KMS-11 (cell line): ENCODE measurements at regions not wholly inside any gene's neighbourhood (a gene's known extent, or its start where the extent isn't known, plus 50 kb on each side); places are given as distances from the start of the nearest gene placed in this dataset.

Experiments
- H2AFZ ChIP-seq: fragments of 200-600 bp; sonication (generic); 2 replicates; pipeline ENCODE4 v1.6.1; 2016; ENCODE audit warnings: antibody characterized with exemption, mixed run types, low read depth
- H3K27ac ChIP-seq: fragments of 200-600 bp; sonication (generic); 2 replicates; pipeline ENCODE4 v1.6.1; 2016; ENCODE audit warnings: mild to moderate bottlenecking, mixed run types
- H3K27me3 ChIP-seq: fragments of 200-600 bp; sonication (generic); 2 replicates; pipeline ENCODE4 v1.6.1; 2017; ENCODE audit warnings: mild to moderate bottlenecking, low read depth, mixed run types, moderate library complexity; ENCODE audit not compliant: insufficient read depth
- H3K36me3 ChIP-seq: fragments of 200-600 bp; sonication (generic); 2 replicates; pipeline ENCODE4 v1.6.1; 2017; ENCODE audit warnings: mild to moderate bottlenecking, mixed run types; ENCODE audit not compliant: insufficient read depth
- H3K4me1 ChIP-seq: fragments of 200-600 bp; sonication (generic); 2 replicates; pipeline ENCODE4 v1.6.1; 2016; ENCODE audit warnings: mild to moderate bottlenecking, low read depth, mixed run types; ENCODE audit not compliant: poor library complexity, severe bottlenecking
- H3K4me2 ChIP-seq: fragments of 200-600 bp; sonication (generic); 2 replicates; pipeline ENCODE4 v1.7.0; 2016; ENCODE audit warnings: mild to moderate bottlenecking, mixed run types
- H3K4me3 ChIP-seq: fragments of 200-600 bp; sonication (generic); IDR thresholded peaks from 2 replicates; pipeline ENCODE4 v1.6.1; 2017; ENCODE audit warnings: low read depth, low read length, mixed read lengths; ENCODE audit not compliant: insufficient read depth
- H3K79me2 ChIP-seq: fragments of 200-600 bp; sonication (generic); 2 replicates; pipeline ENCODE4 v1.6.1; 2016; ENCODE audit warnings: low read depth, mixed run types; ENCODE audit not compliant: insufficient read depth
- H3K9ac ChIP-seq: fragments of 200-600 bp; sonication (generic); 2 replicates; pipeline ENCODE4 v1.6.1; 2016; ENCODE audit warnings: mild to moderate bottlenecking, mixed run types
- H4K20me1 ChIP-seq: fragments of 200-600 bp; sonication (generic); 2 replicates; pipeline ENCODE4 v1.6.1; 2016; ENCODE audit warnings: mild to moderate bottlenecking, mixed run types; ENCODE audit not compliant: insufficient read depth
- TF ChIP-seq, protein P1 (sequence below): fragments of 200-600 bp; sonication (generic); conservative IDR thresholded peaks from 2 replicates; pipeline ENCODE4 v1.6.1; 2017; ENCODE audit warnings: low read depth, mild to moderate bottlenecking, antibody characterized with exemption, low read length, moderate library complexity, mixed read lengths

DNA sequence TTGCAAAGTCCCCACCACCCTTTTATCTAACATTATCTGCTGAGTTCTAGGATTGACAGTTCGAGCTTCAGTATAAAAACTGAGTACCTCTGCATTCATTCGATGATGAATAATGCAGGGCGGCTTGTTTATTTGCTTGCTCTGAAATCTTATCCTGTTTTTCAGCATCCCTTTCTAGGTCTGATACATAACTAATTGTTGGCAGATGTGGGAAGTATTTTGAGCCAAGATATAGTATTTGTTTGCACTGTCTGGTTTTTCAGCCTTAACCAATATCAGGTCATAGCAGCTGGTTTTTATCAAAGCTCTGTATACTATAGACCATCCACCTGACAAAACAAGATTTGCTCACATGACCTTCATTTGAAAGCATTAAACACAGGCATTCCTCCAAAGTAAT lies 161.4 kb downstream of the TFEC start:
- no peaks in the 10 kb centered on the region for H3K27me3 ChIP-seq
- no peak overlapping the region for H3K9ac ChIP-seq
- H3K4me3 ChIP-seq, result no peak overlapping the region
- H4K20me1 ChIP-seq, result no peaks in the 10 kb centered on the region
- H3K27ac ChIP-seq, result no peak overlapping the region
- H3K4me1 ChIP-seq, result no peaks in the 10 kb centered on the region
- H2AFZ ChIP-seq, result no peak overlapping the region
- H3K4me2 ChIP-seq, result no peak overlapping the region
- TF ChIP-seq, protein P1, sequence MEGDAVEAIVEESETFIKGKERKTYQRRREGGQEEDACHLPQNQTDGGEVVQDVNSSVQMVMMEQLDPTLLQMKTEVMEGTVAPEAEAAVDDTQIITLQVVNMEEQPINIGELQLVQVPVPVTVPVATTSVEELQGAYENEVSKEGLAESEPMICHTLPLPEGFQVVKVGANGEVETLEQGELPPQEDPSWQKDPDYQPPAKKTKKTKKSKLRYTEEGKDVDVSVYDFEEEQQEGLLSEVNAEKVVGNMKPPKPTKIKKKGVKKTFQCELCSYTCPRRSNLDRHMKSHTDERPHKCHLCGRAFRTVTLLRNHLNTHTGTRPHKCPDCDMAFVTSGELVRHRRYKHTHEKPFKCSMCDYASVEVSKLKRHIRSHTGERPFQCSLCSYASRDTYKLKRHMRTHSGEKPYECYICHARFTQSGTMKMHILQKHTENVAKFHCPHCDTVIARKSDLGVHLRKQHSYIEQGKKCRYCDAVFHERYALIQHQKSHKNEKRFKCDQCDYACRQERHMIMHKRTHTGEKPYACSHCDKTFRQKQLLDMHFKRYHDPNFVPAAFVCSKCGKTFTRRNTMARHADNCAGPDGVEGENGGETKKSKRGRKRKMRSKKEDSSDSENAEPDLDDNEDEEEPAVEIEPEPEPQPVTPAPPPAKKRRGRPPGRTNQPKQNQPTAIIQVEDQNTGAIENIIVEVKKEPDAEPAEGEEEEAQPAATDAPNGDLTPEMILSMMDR, result no peak
- H3K79me2 ChIP-seq, result no peaks in the 10 kb centered on the region
- no peaks in the 10 kb centered on the region for H3K36me3 ChIP-seq

DNA sequence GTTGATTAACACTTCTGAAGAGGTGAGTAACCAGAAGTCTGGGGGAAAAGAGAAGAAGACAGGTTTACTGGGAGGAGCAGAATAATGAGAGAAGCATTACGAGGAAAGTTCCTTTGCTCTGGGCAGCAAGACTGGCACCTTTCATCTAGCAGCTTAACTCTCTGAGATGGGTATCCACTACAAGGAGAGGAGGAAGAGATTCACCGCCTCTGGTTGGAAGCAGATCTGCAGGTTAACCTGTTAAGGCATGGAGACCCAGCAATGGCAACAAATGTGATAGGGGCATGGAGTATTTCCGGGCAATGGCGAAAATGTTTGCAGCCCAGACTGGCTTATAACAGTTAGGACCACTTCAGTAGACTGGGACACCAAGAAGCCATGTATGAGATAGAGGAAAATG lies 162.2 kb downstream of the TFEC start:
- no peak overlapping the region for H2AFZ ChIP-seq
- no peaks in the 10 kb centered on the region for H3K27me3 ChIP-seq
- no peak overlapping the region for H3K4me3 ChIP-seq
- no peak overlapping the region for H3K4me2 ChIP-seq
- H3K36me3 ChIP-seq, result no peaks in the 10 kb centered on the region
- H3K4me1 ChIP-seq, result no peaks in the 10 kb centered on the region
- no peaks in the 10 kb centered on the region for H3K79me2 ChIP-seq
- no peak overlapping the region for H3K27ac ChIP-seq
- H3K9ac ChIP-seq, result no peak overlapping the region
- TF ChIP-seq, protein P1, result no peak
- H4K20me1 ChIP-seq, result no peaks in the 10 kb centered on the region

DNA sequence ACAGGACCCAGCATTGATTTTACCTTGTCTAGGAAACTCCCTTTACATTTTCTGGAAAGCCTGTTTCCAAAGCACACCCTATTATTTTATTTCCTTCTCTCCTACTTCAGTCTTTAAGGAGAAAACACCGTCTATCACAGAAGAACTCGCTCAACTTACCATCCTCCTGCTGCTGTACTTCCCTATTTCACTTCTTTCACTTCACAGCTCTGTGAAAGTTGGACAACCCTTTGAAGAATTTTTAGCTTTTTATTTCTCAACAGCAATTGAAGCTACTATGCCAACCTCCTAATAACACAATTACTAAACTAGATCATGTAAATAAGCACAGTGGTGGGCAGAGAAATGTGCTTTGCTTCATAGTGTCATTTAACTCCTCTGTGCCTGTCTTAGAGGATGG lies 166.5 kb downstream of the TFEC start:
- Histone ChIP-seq H4K20me1 (no peaks in the 10 kb centered on the region), H3K9ac (no peak overlapping the region), H3K4me2 (no peak overlapping the region), H3K4me1 (no peaks in the 10 kb centered on the region), H3K27ac (no peak overlapping the region), H3K79me2 (no peaks in the 10 kb centered on the region), H3K27me3 (no peaks in the 10 kb centered on the region), H3K4me3 (no peak overlapping the region), H3K36me3 (no peaks in the 10 kb centered on the region), H2AFZ (no peak overlapping the region)
- TF ChIP-seq, protein P1, result no peak

DNA sequence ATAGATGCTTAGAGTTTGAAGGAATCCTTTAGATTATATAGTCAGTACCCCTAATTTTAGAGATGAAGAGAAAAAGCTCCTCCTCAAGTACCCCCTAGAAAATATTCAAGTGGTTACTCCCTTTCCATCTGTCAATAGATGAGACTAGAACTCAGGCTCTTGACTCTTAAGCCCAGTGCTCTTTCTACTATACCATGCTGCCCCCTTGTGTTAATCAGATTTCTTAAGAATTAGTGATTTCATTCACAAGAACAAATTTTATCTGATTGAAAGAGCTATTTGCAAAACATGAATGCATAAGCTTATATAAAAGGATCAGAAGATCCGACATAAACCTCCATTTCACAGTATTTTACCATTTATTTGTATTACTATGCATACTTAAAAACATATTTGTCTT lies 179.3 kb downstream of the TFEC start:
- H3K27me3 ChIP-seq, result no peaks in the 10 kb centered on the region
- H3K79me2 ChIP-seq, result no peaks in the 10 kb centered on the region
- no peak overlapping the region for H3K9ac ChIP-seq
- no peak overlapping the region for H3K27ac ChIP-seq
- no peaks in the 10 kb centered on the region for H4K20me1 ChIP-seq
- no peak overlapping the region for H3K4me2 ChIP-seq
- TF ChIP-seq, protein P1, result peak; percentile 87
- H2AFZ ChIP-seq, result no peak overlapping the region
- no peaks in the 10 kb centered on the region for H3K4me1 ChIP-seq
- H3K4me3 ChIP-seq, result no peak overlapping the region
- no peaks in the 10 kb centered on the region for H3K36me3 ChIP-seq

DNA sequence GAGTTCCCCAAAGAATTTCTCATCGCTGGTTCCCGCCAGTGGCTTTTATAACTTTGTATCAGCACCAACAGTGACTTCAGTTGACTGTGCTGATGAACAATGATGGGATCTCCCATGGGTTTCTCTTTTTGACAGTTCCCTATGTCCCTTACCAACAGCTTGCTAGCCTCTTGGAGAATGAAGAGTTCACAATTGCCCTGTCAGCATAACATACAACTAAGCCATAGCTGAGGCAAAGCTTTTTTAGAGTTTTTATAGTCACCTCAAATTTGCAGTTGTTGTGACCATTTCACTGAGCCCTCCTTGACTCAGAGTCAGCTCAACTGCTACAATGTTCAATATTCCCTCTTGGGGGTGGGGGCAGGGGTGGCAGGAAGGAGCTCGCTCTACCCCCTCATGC lies 179.8 kb downstream of the TFEC start:
- Histone ChIP-seq H4K20me1 (no peaks in the 10 kb centered on the region), H3K4me3 (no peak overlapping the region), H3K4me1 (no peaks in the 10 kb centered on the region), H3K9ac (no peak overlapping the region), H3K27me3 (no peaks in the 10 kb centered on the region), H3K79me2 (no peaks in the 10 kb centered on the region), H3K27ac (no peak overlapping the region), H2AFZ (no peak overlapping the region), H3K4me2 (no peak overlapping the region), H3K36me3 (no peaks in the 10 kb centered on the region)
- TF ChIP-seq, protein P1, result no peak
